Smooth muscle cell (in vitro differentiated cells): ENCODE measurements at regions not wholly inside any gene's neighbourhood (a gene's known extent, or its start where the extent isn't known, plus 50 kb on each side); places are given as distances from the start of the nearest gene placed in this dataset.

Source experiments
- DNase-seq: peaks from one replicate; lab custom pipeline; 2025; ENCODE audit not compliant: unreplicated experiment; lab: John Stamatoyannopoulos, UW
- H2AFZ ChIP-seq: fragments of 200-600 bp; sonication (generic); 2 replicates; pipeline ENCODE4 v1.6.0; 2016; ENCODE audit warnings: antibody characterized with exemption, low read depth, mild to moderate bottlenecking
- H3F3A ChIP-seq: fragments of 200-600 bp; sonication (generic); 2 replicates; pipeline ENCODE4 v1.6.0; 2017; ENCODE audit warnings: antibody characterized with exemption, low read depth
- H3K27ac ChIP-seq: fragments of 200-600 bp; sonication (generic); 2 replicates; pipeline ENCODE4 v1.5.1; 2016; ENCODE audit warnings: low read depth, mild to moderate bottlenecking
- H3K27me3 ChIP-seq: fragments of 200-600 bp; sonication (generic); 2 replicates; pipeline ENCODE4 v1.6.1; 2016; ENCODE audit warnings: low read depth, mild to moderate bottlenecking
- H3K36me3 ChIP-seq: fragments of 200-600 bp; sonication (generic); 2 replicates; pipeline ENCODE4 v1.5.1; 2016; ENCODE audit warnings: low read depth
- H3K4me1 ChIP-seq: fragments of 200-600 bp; sonication (generic); 2 replicates; pipeline ENCODE4 v1.5.1; 2016; ENCODE audit warnings: low read depth
- H3K4me2 ChIP-seq: fragments of 200-600 bp; sonication (generic); 2 replicates; pipeline ENCODE4 v1.6.0; 2016; ENCODE audit warnings: mild to moderate bottlenecking
- H3K4me3 ChIP-seq: fragments of 200-600 bp; sonication (generic); 2 replicates; pipeline ENCODE4 v1.5.1; 2016; ENCODE audit warnings: mild to moderate bottlenecking
- H3K79me2 ChIP-seq: fragments of 200-600 bp; sonication (generic); 2 replicates; pipeline ENCODE4 v1.6.0; 2016; ENCODE audit warnings: low read depth, mild to moderate bottlenecking
- H3K9ac ChIP-seq: fragments of 200-600 bp; sonication (generic); 2 replicates; pipeline ENCODE4 v1.6.0; 2016; ENCODE audit warnings: low read depth
- H3K9me3 ChIP-seq: fragments of 200-600 bp; sonication (generic); replicated peaks from 2 replicates; pipeline ENCODE4 v1.5.1; 2016; ENCODE audit warnings: low read depth
- H4K20me1 ChIP-seq: fragments of 200-600 bp; sonication (generic); 2 replicates; pipeline ENCODE4 v1.6.0; 2016; ENCODE audit warnings: low read depth
- CTCF ChIP-seq: fragments of 200-600 bp; sonication (generic); IDR thresholded peaks from 2 replicates; pipeline ENCODE4 v1.5.1; 2017; ENCODE audit warnings: borderline replicate concordance, mild to moderate bottlenecking, antibody characterized with exemption; ENCODE audit not compliant: insufficient read depth, poor library complexity, severe bottlenecking
- WGBS: methylation state at CpG from one replicate; pipeline ENCODE4 v1.1.7; 2016; ENCODE audit warnings: low lambda C conversion rate; 5-methylcytosine and 5-hydroxymethylcytosine counted together

- Histone ChIP-seq H2AFZ (no peak overlapping the region), H3K4me1 (no peaks in the 10 kb centered on the region), H4K20me1 (no peaks in the 10 kb centered on the region), H3K79me2 (no peaks in the 10 kb centered on the region), H3K9ac (no peak overlapping the region), H3K4me3 (no peak overlapping the region), H3K9me3 (no peaks in the 10 kb centered on the region), H3K4me2 (no peak overlapping the region), H3K36me3 (no peaks in the 10 kb centered on the region), H3F3A (no peaks in the 10 kb centered on the region), H3K27me3 (no peaks in the 10 kb centered on the region), H3K27ac (no peak overlapping the region)
- DNase-seq: no peak
- 96% methylated on average over 3 of the region's 3 CpGs for WGBS
- no peak for TF ChIP-seq CTCF
Observed at GRCh38 chr9:23611869-23612268, 214.2 kb downstream of the ELAVL2 start.

GRCh38 chr9:23615569-23615968 is 210.5 kb downstream of the ELAVL2 start:
- DNase-seq: no peak
- H3F3A ChIP-seq: no peaks in the 10 kb centered on the region
- no peak overlapping the region for H3K4me3 ChIP-seq
- TF ChIP-seq CTCF: no peak
- no peaks in the 10 kb centered on the region for H3K79me2 ChIP-seq
- no peak overlapping the region for H2AFZ ChIP-seq
- H4K20me1 ChIP-seq: no peaks in the 10 kb centered on the region
- peaks cover under 1% of the 10 kb centered on the region for H3K4me1 ChIP-seq
- no peak overlapping the region for H3K27ac ChIP-seq
- no peak overlapping the region for H3K9ac ChIP-seq
- H3K4me2 ChIP-seq: no peak overlapping the region
- H3K9me3 ChIP-seq: no peaks in the 10 kb centered on the region
- H3K27me3 ChIP-seq: no peaks in the 10 kb centered on the region
- WGBS: 97% methylated on average over 6 of the region's 6 CpGs
- no peaks in the 10 kb centered on the region for H3K36me3 ChIP-seq

GRCh38 chr9:23621188-23621587 is 204.9 kb downstream of the ELAVL2 start:
- no peak for TF ChIP-seq CTCF
- no peak for DNase-seq
- Histone ChIP-seq H3F3A (no peaks in the 10 kb centered on the region), H3K4me1 (peaks cover 6% of the 10 kb centered on the region), H3K27me3 (no peaks in the 10 kb centered on the region), H3K79me2 (no peaks in the 10 kb centered on the region), H4K20me1 (no peaks in the 10 kb centered on the region), H2AFZ (no peak overlapping the region), H3K36me3 (no peaks in the 10 kb centered on the region), H3K4me2 (peak overlapping the region; percentile 14), H3K9ac (no peak overlapping the region), H3K27ac (peak overlapping the region; percentile 55), H3K9me3 (no peaks in the 10 kb centered on the region), H3K4me3 (no peak overlapping the region)
- 67% methylated on average over 2 of the region's 2 CpGs for WGBS

- H3K4me2 ChIP-seq: no peak overlapping the region
- DNase-seq: no peak
Observed at GRCh38 chr9:23621924-23622323, 204.1 kb downstream of the ELAVL2 start.

More at GRCh38 chr9:23621924-23622323, 204.1 kb downstream of the ELAVL2 start:
- no peak overlapping the region for H2AFZ ChIP-seq
- no peaks in the 10 kb centered on the region for H3F3A ChIP-seq
- H3K27ac ChIP-seq: no peak overlapping the region
- H3K4me1 ChIP-seq: peaks cover 6% of the 10 kb centered on the region
- 80% methylated on average over 3 of the region's 3 CpGs for WGBS
- no peaks in the 10 kb centered on the region for H3K27me3 ChIP-seq
- H3K9ac ChIP-seq: no peak overlapping the region
- no peak for TF ChIP-seq CTCF
- H3K36me3 ChIP-seq: no peaks in the 10 kb centered on the region
- H4K20me1 ChIP-seq: no peaks in the 10 kb centered on the region
- H3K79me2 ChIP-seq: no peaks in the 10 kb centered on the region
- H3K4me3 ChIP-seq: no peak overlapping the region
- no peaks in the 10 kb centered on the region for H3K9me3 ChIP-seq
